Mucosa of rectum (tissue), 2 donors: ENCODE measurements at regions not wholly inside any gene's neighbourhood (a gene's known extent, or its start where the extent isn't known, plus 50 kb on each side); places are given as distances from the start of the nearest gene placed in this dataset.

Experiments used
- H3K27ac ChIP-seq, 2 donors: one replicate each; pipeline ENCODE4 v1.7.0; 2013; ENCODE audit warnings: inconsistent platforms in 2 of 2, low read depth in 2 of 2, low read length in 2 of 2
- H3K27me3 ChIP-seq, 2 donors: one replicate each; pipeline ENCODE4 v1.7.0; 2013; ENCODE audit warnings: low read length in 2 of 2; ENCODE audit not compliant: control insufficient read depth in 2 of 2, insufficient read depth in 2 of 2
- H3K36me3 ChIP-seq, 2 donors: one replicate each; pipeline ENCODE4 v1.7.0; 2013; ENCODE audit warnings: low read length in 2 of 2; ENCODE audit not compliant: control insufficient read depth in 2 of 2, insufficient read depth in 2 of 2
- H3K4me1 ChIP-seq, 2 donors: one replicate each; pipeline ENCODE4 v1.7.0; 2013; ENCODE audit warnings: low read length in 2 of 2, mild to moderate bottlenecking in 1 of 2; ENCODE audit not compliant: control insufficient read depth in 2 of 2, insufficient read depth in 2 of 2
- H3K4me3 ChIP-seq, 2 donors: one replicate each; pipeline ENCODE4 v1.7.0; 2013; ENCODE audit warnings: low read length in 2 of 2
- H3K9ac ChIP-seq, 2 donors: one replicate each; pipeline ENCODE4 v1.7.0; 2013; ENCODE audit warnings: low read length in 2 of 2, low read depth in 1 of 2, mild to moderate bottlenecking in 1 of 2
- H3K9me3 ChIP-seq, 2 donors: one replicate each; pipeline ENCODE4 v1.7.0; 2013; ENCODE audit warnings: low read length in 2 of 2; ENCODE audit not compliant: control insufficient read depth in 2 of 2
- donor health status: healthy.
- donor health status: Normal muscosa, but diverticular disease.

DNA sequence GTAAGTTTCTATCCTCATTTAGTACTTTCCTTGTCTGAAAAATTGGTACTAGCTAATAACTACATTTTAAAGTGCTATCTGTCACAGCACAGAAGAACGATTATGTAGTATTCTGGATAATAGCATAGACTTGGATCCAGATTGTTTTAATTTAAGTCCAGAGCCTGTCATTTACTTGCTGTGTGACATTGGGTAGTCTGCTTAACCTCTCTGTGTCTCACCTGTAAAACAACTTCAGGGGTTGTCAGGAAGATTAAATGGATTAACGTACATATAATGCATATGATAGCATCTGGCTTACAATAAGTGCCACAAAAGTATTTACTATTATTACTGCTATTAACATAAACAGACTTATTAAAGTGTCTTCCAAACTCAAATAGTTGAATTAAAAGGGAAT, 1221.4 kb downstream of the GATA3 start:
- H3K9ac ChIP-seq, result no peak overlapping the region

DNA sequence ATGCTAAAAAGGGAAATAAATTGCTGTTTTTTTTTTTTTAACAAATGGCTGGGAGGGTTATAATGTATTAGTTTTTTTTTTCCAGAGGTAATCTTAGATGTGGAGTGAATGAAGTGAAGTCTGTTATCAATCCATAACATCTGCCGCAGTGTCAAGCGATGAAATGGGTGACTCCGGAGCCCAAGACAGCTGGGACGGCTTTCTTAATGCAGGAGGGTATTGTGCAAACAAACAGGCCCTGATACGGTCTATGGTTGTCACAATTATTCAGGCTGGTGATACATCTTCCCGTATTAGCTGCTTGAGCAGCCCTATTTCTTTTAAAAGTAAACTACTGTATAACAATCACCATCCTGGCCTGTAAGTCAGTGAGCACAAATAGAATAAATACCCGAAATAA, 1231.2 kb downstream of the GATA3 start:
- Histone ChIP-seq H3K36me3 (no peaks in the 10 kb centered on the region), H3K27ac (no peak overlapping the region)

More for the DNA sequence above, 1221.4 kb downstream of the GATA3 start:
- no peak overlapping the region for H3K27ac ChIP-seq
- H3K9me3 ChIP-seq, result no peaks in the 10 kb centered on the region
- H3K27me3 ChIP-seq, result no peaks in the 10 kb centered on the region
- H3K4me1 ChIP-seq, result no peaks in the 10 kb centered on the region
- no peaks in the 10 kb centered on the region for H3K36me3 ChIP-seq
- H3K4me3 ChIP-seq, result no peak overlapping the region

DNA sequence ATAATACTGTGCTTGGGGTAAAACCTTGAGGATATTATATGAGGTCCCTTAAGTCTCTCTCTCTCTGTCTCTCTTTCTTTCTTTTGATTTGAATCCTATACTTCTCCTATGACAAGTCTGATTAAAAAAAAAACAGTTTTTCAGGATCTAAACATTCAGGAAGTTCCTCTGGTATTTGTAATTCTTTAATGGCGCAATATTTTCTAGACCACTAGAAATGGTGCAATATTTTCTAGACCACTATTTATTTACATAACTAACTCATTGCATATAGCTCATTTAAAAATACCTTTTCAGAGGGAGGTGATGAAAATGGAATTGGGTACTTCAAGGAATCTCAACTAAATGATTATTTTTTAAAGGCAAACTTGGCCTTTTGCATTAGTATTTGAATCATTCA, 1235.3 kb downstream of the GATA3 start:
- H3K4me3 ChIP-seq, result no peak overlapping the region
- no peaks in the 10 kb centered on the region for H3K4me1 ChIP-seq
- no peak overlapping the region for H3K9ac ChIP-seq
- no peaks in the 10 kb centered on the region for H3K27me3 ChIP-seq
- no peak overlapping the region for H3K27ac ChIP-seq
- H3K36me3 ChIP-seq, result no peaks in the 10 kb centered on the region
- no peaks in the 10 kb centered on the region for H3K9me3 ChIP-seq

More for the DNA sequence above, 1231.2 kb downstream of the GATA3 start:
- H3K4me3 ChIP-seq, result no peak overlapping the region
- no peak overlapping the region for H3K9ac ChIP-seq
- H3K4me1 ChIP-seq, result no peaks in the 10 kb centered on the region
- no peaks in the 10 kb centered on the region for H3K9me3 ChIP-seq
- H3K27me3 ChIP-seq, result no peaks in the 10 kb centered on the region

DNA sequence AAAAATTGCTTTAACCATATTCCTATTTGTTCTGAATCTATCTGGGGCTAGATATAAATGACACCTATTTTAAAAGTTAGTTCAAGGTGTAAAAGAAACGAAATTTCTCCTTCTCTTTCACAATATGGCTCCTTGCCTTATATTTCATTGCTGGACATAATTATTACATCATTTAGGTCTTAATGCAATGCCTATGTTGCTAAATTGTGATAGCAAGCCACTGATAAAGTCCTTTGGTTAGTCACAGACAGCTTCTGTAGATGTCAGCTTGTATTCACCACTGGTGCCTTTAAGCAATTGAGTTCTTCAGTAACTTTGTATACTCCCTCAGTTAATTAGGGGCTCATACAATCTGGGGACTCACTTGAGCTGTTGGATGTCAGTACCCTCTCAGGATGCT, 1236.6 kb downstream of the GATA3 start:
- H3K27me3 ChIP-seq, result no peaks in the 10 kb centered on the region

DNA sequence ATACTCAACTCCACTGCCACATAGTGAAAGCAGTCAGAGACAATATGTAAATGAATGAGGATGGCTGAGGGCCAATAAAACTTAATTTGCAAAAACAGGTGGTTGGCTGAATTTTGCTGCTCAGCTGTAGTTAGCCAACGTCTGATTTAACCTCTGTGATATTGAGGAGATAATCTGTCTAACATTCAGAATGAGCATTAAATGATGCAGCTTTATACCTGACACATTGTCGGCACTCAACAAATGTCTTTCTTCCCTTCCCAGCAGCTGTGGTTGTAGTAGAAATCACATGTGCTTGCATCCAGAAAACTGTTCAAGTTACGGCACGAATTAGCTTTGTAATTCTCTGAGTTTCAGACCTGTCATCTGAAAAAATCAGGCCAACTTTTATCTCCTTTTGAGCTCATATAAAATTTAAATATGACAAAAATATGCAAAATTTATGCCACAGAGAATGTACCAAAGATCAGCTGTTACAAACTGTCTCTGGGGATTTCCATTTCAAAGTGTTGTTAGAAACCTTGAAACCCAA, 1239.7 kb downstream of the GATA3 start:
- H3K36me3 ChIP-seq, result no peaks in the 10 kb centered on the region
- no peak overlapping the region for H3K4me3 ChIP-seq
- H3K27ac ChIP-seq, result no peak overlapping the region
- no peaks in the 10 kb centered on the region for H3K27me3 ChIP-seq
- no peaks in the 10 kb centered on the region for H3K4me1 ChIP-seq
- no peak overlapping the region for H3K9ac ChIP-seq
- no peaks in the 10 kb centered on the region for H3K9me3 ChIP-seq

More for the DNA sequence above, 1236.6 kb downstream of the GATA3 start:
- Histone ChIP-seq H3K9me3 (no peaks in the 10 kb centered on the region), H3K4me1 (no peaks in the 10 kb centered on the region), H3K4me3 (no peak overlapping the region), H3K9ac (no peak overlapping the region), H3K27ac (no peak overlapping the region), H3K36me3 (no peaks in the 10 kb centered on the region)

DNA sequence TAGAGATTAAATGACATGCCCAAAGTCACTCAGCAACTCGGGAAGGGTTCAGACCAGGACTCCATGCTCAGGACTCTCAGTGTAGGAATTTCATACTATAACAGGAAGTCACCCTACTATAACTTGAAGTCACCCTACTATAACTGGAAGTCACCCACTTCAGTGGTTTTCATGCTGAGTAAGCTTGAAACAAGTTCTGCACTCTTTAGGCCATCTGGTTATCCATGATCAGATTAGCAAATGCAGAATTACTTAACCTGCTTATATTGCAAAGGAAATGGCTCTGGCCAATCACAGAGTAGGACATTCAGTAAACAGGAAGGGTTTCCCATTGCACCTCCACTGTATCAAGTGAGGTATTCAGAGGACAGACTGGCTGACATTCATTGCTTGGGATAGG, 1240.4 kb downstream of the GATA3 start:
- Histone ChIP-seq H3K36me3 (no peaks in the 10 kb centered on the region), H3K4me1 (no peaks in the 10 kb centered on the region), H3K4me3 (no peak overlapping the region), H3K27ac (no peak overlapping the region), H3K9ac (no peak overlapping the region), H3K9me3 (no peaks in the 10 kb centered on the region), H3K27me3 (no peaks in the 10 kb centered on the region)

DNA sequence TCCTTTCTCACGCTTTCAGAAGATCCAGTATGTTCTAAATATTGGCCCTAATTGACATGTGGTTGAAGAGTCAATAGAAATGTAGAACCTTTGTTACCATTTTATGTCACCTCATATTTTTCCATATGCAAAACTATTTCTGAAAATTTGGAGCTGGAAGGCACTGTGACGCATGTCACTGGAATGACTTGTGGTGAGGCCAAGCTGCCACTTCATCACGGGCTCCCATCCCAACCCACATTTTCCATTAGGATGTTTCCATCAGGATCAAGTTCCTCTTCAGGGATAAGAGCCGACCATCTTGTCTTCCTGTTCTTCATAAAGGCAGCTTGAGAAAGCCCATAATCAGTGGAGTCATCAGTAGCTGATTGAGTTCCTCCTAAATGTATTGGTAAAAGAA, 1241.7 kb downstream of the GATA3 start:
- Histone ChIP-seq H3K36me3 (no peaks in the 10 kb centered on the region), H3K9me3 (no peaks in the 10 kb centered on the region), H3K4me1 (no peaks in the 10 kb centered on the region), H3K27me3 (no peaks in the 10 kb centered on the region), H3K27ac (no peak overlapping the region), H3K4me3 (no peak overlapping the region), H3K9ac (no peak overlapping the region)

DNA sequence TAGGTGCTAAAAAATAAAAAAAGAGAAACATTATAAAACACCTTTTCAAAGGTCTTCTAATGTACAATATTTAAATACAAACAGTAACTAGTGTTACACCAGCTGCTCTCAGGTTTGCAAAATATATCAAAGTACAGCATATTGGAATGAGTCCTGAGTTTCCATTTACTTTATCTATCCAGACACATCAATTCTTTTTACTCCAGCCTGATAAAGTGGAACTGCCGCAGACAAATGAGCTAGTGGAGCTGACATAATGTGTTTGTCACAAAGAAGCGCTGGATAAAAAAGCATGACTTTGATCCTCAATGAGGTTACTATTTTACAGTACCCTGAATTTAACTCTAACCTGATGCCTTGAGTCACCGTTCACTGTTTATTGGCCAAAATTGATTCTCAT, 1243.1 kb downstream of the GATA3 start:
- Histone ChIP-seq H3K4me3 (no peak overlapping the region), H3K27me3 (no peaks in the 10 kb centered on the region), H3K36me3 (no peaks in the 10 kb centered on the region), H3K9ac (no peak overlapping the region), H3K4me1 (no peaks in the 10 kb centered on the region), H3K27ac (no peak overlapping the region), H3K9me3 (no peaks in the 10 kb centered on the region)

DNA sequence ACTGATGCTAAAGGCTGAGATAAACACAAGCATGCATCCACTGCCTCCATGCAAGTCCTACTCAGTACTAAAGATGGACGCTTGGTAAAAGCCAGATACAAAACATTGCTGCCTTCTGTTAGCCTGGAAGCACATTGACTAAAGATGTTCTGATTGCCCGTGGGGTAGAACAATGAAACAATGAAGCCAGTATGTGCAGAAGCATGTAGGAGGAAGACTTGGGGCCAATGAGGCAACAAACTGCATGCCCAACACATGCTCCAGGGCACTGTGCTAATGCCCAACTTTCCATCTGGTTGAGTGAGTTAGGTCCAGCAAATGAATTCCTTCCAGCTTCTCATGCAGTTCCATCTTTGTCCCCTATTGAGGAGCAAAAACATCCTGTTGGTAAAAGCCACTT, 1245.5 kb downstream of the GATA3 start:
- no peaks in the 10 kb centered on the region for H3K27me3 ChIP-seq
- H3K27ac ChIP-seq, result no peak overlapping the region
- H3K9ac ChIP-seq, result no peak overlapping the region
- H3K4me3 ChIP-seq, result no peak overlapping the region
- H3K9me3 ChIP-seq, result no peaks in the 10 kb centered on the region
- H3K36me3 ChIP-seq, result no peaks in the 10 kb centered on the region
- H3K4me1 ChIP-seq, result no peaks in the 10 kb centered on the region

DNA sequence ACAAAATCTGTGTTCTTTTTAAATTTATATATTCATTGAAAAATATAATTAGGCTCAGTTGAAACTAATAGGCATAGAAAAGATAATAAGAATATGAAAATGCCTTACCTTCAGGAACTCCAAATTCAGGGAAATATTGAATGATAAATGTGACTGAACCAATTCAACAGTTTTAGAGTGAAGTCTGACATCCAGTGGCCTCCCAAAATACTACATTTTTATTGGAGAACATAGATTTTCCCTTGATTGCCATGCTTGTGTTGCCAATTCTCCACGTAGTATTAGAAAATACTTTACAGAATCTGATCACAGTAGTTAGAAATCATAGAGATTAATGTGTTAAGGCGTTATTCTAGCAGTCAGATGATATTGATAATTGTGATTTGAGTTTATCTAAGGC, 1246.7 kb downstream of the GATA3 start:
- no peak overlapping the region for H3K4me3 ChIP-seq

DNA sequence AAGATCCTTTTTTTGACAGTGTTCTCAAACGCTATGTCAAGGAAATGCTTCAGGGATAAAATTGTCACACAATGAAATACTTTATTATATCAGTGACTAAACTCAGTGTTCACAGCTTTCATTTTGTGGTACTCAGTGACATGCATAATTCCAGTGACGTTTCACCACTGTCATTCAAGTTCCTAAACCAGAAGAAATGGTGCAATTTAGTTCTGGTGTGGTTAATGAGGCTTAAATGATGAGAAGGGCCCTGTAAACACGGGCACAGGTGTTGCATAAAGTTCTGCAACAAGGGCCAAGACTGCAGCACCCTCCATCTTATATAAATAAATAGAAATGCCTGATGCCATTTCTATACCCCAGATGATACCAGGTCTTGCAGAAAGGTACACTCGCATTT, 1247.1 kb downstream of the GATA3 start:
- H3K4me3 ChIP-seq, result no peak overlapping the region
- no peaks in the 10 kb centered on the region for H3K9me3 ChIP-seq
- H3K9ac ChIP-seq, result no peak overlapping the region
- no peak overlapping the region for H3K27ac ChIP-seq
- H3K4me1 ChIP-seq, result no peaks in the 10 kb centered on the region
- H3K27me3 ChIP-seq, result no peaks in the 10 kb centered on the region
- H3K36me3 ChIP-seq, result no peaks in the 10 kb centered on the region

More for the DNA sequence above, 1246.7 kb downstream of the GATA3 start:
- no peaks in the 10 kb centered on the region for H3K36me3 ChIP-seq
- H3K9me3 ChIP-seq, result no peaks in the 10 kb centered on the region
- no peak overlapping the region for H3K9ac ChIP-seq
- H3K27ac ChIP-seq, result no peak overlapping the region
- no peaks in the 10 kb centered on the region for H3K4me1 ChIP-seq
- H3K27me3 ChIP-seq, result no peaks in the 10 kb centered on the region
